Upper lobe of right lung (tissue), 1 donor: ENCODE measurements at regions not wholly inside any gene's neighbourhood (a gene's known extent, or its start where the extent isn't known, plus 50 kb on each side); places are given as distances from the start of the nearest gene placed in this dataset.
"Not testable (repeated sequence)": the region's sequence is repeated elsewhere in the genome, so short reads cannot be mapped to it uniquely, and the experiment has no call there.

Source experiments
- ATAC-seq: fragments of 200-7000 bp; cut with Tn5 transposase; one replicate; pipeline ENCODE4 v1.9.1; 2020; ENCODE audit warnings: mild to moderate bottlenecking, moderate library complexity
- DNase-seq: peaks from one replicate; pipeline ENCODE4 v3.0.0-alpha.2; 2020
- H3K27ac ChIP-seq: fragments of 200-600 bp; one replicate; pipeline ENCODE4 v1.8.0; 2022
- H3K27me3 ChIP-seq: fragments of 200-600 bp; one replicate; pipeline ENCODE4 v1.8.0; 2022; ENCODE audit warnings: mild to moderate bottlenecking
- H3K36me3 ChIP-seq: fragments of 200-600 bp; one replicate; pipeline ENCODE4 v1.8.0; 2022
- H3K4me1 ChIP-seq: fragments of 200-600 bp; one replicate; pipeline ENCODE4 v1.8.0; 2022
- H3K4me3 ChIP-seq: fragments of 200-600 bp; one replicate; pipeline ENCODE4 v1.8.0; 2022; ENCODE audit warnings: mild to moderate bottlenecking
- H3K9me3 ChIP-seq: fragments of 200-600 bp; one replicate; pipeline ENCODE4 v1.8.0; 2022
- CTCF ChIP-seq: fragments of 200-600 bp; IDR thresholded peaks from one replicate; pipeline ENCODE4 v1.8.0; 2022; ENCODE audit warnings: antibody characterized with exemption
- intact Hi-C: fragments of 100-400 bp; cut with DNase I; formaldehyde crosslinking; loops from one replicate; pipeline ENCODE4 v1.11.0; 2022
- donor health status: DM: no; HTN: yes; CAD: no; lungs with severe emphysema.

GRCh38 chr18:60898111-60898510 is 435.1 kb upstream of the CDH20 start:
- Histone ChIP-seq H3K27ac (no peak overlapping the region), H3K27me3 (no peaks in the 10 kb centered on the region), H3K4me1 (no peaks in the 10 kb centered on the region), H3K9me3 (no peaks in the 10 kb centered on the region), H3K36me3 (no peaks in the 10 kb centered on the region), H3K4me3 (no peak overlapping the region)
- TF ChIP-seq CTCF: no peak
- intact Hi-C loops: no loop called here
- no peak for ATAC-seq
- no peak for DNase-seq

- H3K27ac ChIP-seq: no peak overlapping the region
- H3K27me3 ChIP-seq: no peaks in the 10 kb centered on the region
- no peak for ATAC-seq
- no peaks in the 10 kb centered on the region for H3K4me1 ChIP-seq
- no peaks in the 10 kb centered on the region for H3K36me3 ChIP-seq
- H3K9me3 ChIP-seq: no peaks in the 10 kb centered on the region
- intact Hi-C loops: no loop called here
- no peak for DNase-seq
- no peak for TF ChIP-seq CTCF
- H3K4me3 ChIP-seq: no peak overlapping the region
These were observed 427.5 kb upstream of the CDH20 start for GRCh38 chr18:60905699-60906098.

GRCh38 chr18:60910534-60910933 is 422.7 kb upstream of the CDH20 start:
- no peak for TF ChIP-seq CTCF
- ATAC-seq (no peak), DNase-seq (no peak)
- Histone ChIP-seq H3K27ac (no peak overlapping the region), H3K9me3 (no peaks in the 10 kb centered on the region), H3K4me1 (no peaks in the 10 kb centered on the region), H3K4me3 (no peak overlapping the region), H3K36me3 (no peaks in the 10 kb centered on the region), H3K27me3 (no peaks in the 10 kb centered on the region)
- intact Hi-C loops: no loop called here

- DNase-seq (no peak), ATAC-seq (no peak)
- intact Hi-C loops: no loop called here
- Histone ChIP-seq H3K36me3 (no peaks in the 10 kb centered on the region), H3K9me3 (no peaks in the 10 kb centered on the region), H3K27me3 (no peaks in the 10 kb centered on the region), H3K4me1 (no peaks in the 10 kb centered on the region), H3K27ac (no peak overlapping the region), H3K4me3 (no peak overlapping the region)
- no peak for TF ChIP-seq CTCF
These were observed 421.7 kb upstream of the CDH20 start for GRCh38 chr18:60911504-60911903.

DNA sequence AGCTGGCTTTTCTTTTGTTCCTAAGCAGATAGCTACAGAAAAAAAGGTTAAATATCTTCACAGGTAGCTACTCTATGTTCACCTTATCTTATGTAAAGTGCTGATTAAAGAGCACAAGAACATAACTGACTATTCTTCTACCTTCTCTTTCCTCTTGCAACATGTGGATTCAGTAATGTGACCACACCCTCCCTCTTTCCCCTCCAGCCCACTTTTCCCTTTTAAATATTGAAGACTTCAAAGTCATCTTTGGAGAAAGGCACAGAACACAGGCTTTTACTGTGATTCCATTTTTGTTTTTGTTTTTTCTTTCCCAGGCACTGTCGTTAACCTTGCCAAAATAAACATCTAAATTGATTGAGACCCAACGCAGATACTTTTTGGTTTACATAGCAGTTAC is 418.1 kb upstream of the CDH20 start:
- TF ChIP-seq CTCF: no peak
- ATAC-seq: no peak

GRCh38 chr18:60918862-60919261 is 414.4 kb upstream of the CDH20 start:
- not testable (repeated sequence) for H3K4me3 ChIP-seq, ATAC-seq

More for the DNA sequence above, 418.1 kb upstream of the CDH20 start:
- Histone ChIP-seq H3K4me3 (no peak overlapping the region), H3K36me3 (no peaks in the 10 kb centered on the region), H3K4me1 (no peaks in the 10 kb centered on the region), H3K9me3 (no peaks in the 10 kb centered on the region), H3K27ac (no peak overlapping the region), H3K27me3 (no peaks in the 10 kb centered on the region)
- intact Hi-C loops: no loop called here
- DNase-seq: no peak

More at GRCh38 chr18:60918862-60919261, 414.4 kb upstream of the CDH20 start:
- H3K4me1 ChIP-seq, DNase-seq, H3K36me3 ChIP-seq, intact Hi-C loops, H3K9me3 ChIP-seq, H3K27ac ChIP-seq, H3K27me3 ChIP-seq: not testable (repeated sequence)
